Stomach (tissue), 4 donors: ENCODE measurements at regions not wholly inside any gene's neighbourhood (a gene's known extent, or its start where the extent isn't known, plus 50 kb on each side); places are given as distances from the start of the nearest gene placed in this dataset.

Experiments used
- EP300 ChIP-seq: sonication (generic); formaldehyde crosslinking; IDR thresholded peaks from one replicate; pipeline ENCODE4 v1.6.1; 2017; ENCODE audit warnings: antibody characterized with exemption
- POLR2A ChIP-seq, 4 donors: fragments of 450-650 bp; IDR thresholded peaks; one replicate each; pipeline ENCODE4 v1.6.1; 2016; ENCODE audit warnings: antibody characterized with exemption in 4 of 4, control low read depth in 2 of 4, mild to moderate bottlenecking in 1 of 4, moderate library complexity in 1 of 4
- POLR2AphosphoS5 ChIP-seq, 3 donors: sonication (generic); formaldehyde crosslinking; IDR thresholded peaks; one replicate each; pipeline ENCODE4 v1.6.1; 2016; ENCODE audit warnings: antibody characterized with exemption in 3 of 3

GRCh38 chr11:93073508-93074280 lies 104.2 kb downstream of the MTNR1B start:
- TF ChIP-seq EP300 (no peak), POLR2AphosphoS5 (IDR thresholded peaks at IDR 0.05) (no peak), POLR2A (IDR thresholded peaks at IDR 0.05) (no peak)
